NCI-H1417 (cell line): ENCODE measurements at regions not wholly inside any gene's neighbourhood (a gene's known extent, or its start where the extent isn't known, plus 50 kb on each side); places are given as distances from the start of the nearest gene placed in this dataset.
"Not testable (repeated sequence)": the region's sequence is repeated elsewhere in the genome, so short reads cannot be mapped to it uniquely, and the experiment has no call there.

Experiments
- DNase-seq, 3 experiments: peaks; one replicate each; lab custom pipeline; 2025; lab: John Stamatoyannopoulos, UW

DNA sequence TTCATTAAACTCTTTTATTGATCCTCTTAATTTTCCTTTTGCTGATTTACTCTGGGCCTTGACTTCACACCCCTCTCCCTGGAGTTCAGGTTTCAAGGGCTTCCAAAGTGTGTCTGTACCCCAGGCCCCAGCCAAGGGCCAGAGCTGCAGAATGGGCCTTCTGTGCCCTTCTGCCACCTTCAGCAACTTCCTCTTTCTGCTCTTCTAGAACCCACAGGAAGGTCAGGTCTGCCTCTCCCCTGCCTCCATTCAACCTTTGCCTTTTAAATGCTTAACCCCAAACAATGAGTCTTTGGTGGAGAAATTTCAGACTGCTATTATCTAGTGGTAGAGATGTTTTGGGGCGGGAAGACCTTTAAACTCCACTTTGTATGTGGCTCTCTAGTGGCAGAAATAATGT is 63.1 kb downstream of the TSN start:
- DNase-seq = no peak

DNA sequence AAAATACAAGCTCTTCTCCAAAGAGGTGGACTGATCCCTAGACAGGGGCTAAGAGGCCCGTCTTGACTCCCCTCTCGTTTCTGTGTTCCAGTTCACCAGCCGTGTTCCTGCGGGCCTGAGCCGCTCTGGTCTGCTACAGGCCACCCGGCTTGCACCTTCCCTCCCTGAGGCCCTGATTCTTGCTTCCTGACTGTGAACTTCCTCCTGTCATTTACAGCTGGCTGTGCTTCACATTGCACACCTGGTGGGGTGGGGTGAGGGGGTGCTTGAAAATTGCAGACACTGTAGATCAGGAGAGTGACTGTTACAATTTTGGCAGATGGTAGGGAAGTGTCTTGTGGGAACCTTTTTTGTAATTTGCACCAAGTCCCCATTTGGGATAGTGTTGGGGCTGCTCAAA is 64.4 kb downstream of the TSN start:
- DNase-seq = peak in 1 of 3 experiments; percentile 4

GRCh38 chr2:121821476-121822158 is 66.2 kb downstream of the TSN start:
- no peak for DNase-seq

DNA sequence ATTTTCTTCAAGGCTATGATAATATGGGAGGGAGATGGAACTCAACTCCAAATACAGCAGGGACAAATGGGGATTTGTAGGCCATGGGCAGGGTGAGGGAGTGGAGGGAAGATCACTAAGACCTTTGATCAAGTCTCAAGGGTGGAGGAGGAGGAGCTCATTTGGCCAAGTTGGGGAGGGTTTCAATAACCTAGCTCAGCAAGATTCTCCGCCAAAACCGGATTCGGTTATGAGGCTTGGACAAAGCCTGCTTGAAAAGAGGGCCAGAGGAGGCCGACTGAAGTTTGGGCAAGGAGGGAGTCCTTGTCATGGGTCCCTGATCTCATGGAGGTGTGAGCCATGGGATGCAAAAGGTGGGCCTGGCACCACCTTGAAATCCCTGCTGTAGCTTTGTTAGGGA is 68.8 kb downstream of the TSN start:
- no peak for DNase-seq

GRCh38 chr2:121825003-121825950 is 69.8 kb downstream of the TSN start:
- DNase-seq = peak in 2 of 3 experiments; percentile 35 to 76

GRCh38 chr2:121826036-121826435 is 70.6 kb downstream of the TSN start:
- no peak for DNase-seq

DNA sequence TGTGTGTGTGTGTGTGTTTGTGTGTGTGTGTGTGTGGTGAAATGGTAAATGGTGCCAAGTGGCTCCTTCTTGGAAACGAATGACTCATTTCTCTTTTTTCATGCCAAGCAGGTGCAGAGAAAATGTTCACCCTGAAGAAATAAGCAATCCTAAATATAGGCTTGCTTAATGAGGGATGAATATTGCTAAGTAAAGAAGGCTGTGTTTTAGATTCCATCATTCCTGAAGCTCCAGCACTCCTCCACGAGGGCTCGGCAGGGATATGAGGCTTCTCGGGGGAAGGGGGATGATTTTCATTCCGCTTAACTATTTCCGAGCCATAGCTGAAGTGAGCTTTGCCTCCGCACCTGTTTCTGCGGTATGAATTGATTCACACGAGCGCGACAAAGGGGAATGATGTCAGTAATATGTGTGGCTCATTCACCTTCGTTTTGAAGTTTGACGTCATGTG is 72.9 kb downstream of the TSN start:
- peak in 1 of 3 experiments; percentile 22 for DNase-seq

- no peak for DNase-seq
Measured at GRCh38 chr2:121830809-121831208, 75.4 kb downstream of the TSN start.

- DNase-seq = no peak
Measured at GRCh38 chr2:121831841-121832240, 76.4 kb downstream of the TSN start.

DNA sequence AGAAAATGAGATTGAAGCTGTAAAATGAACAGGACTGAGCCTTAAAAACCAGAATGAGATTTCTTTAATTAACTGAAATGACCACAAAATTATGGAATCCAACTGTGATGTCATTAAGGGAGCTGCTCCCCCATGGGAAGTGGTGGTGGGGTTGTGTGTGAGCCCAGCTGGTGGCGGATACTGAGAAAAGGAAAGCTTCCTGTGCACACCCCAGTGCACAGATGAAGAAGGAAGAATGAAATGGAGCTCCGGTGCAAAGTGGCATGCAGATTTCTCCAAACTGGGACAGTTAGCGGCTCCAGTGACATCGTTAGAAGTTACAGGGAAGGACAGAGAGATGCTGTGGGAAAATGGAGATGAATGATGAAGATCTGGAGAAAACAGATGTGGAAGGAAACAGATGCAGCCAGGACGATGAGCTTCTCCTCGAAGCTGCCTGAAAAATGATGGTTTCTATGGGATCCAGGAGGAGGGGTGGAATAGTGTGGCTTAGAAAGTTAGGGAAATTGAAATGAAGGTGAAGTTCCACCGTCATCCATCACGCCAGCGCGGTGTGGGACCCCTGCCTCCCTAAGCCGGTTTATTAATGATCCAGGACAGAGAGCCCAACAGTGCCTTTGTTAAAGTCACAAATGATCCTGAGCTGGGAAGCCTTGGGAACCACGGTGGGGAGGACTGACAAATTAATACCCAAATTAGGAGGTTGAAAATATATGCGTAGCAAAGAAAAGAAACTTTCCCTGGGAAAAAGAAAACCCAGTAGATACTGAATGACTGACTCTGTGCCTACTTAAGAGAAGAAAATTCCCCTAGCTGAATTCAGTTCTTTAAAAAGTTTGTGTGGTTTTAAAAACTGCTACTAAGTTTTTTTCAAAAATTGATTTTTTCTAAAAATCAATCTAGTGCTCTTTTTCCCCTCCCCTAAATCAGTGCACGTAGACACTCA is 77.2 kb downstream of the TSN start:
- DNase-seq = no peak

- no peak for DNase-seq
Measured at GRCh38 chr2:121833358-121833723, 77.9 kb downstream of the TSN start.

DNA sequence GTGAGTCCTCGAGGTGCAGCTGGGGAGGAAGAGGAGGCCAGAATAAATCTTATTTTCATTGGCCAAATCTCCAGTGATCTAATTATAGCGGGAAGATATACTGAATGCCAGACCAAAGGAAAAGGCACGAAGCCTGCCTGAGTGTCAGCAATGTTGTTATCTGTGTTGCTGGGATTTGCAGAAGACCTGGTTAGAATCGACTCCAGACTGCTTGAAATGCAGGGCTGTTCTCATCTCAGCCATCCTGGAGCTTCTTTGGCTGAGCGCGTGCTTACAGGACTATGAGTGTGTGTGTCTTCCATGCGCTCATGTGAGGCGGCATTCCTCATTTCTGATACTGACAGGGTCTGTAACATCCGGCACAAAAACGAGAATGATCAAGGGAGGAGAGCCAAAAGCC is 81.2 kb downstream of the TSN start:
- no peak for DNase-seq

DNA sequence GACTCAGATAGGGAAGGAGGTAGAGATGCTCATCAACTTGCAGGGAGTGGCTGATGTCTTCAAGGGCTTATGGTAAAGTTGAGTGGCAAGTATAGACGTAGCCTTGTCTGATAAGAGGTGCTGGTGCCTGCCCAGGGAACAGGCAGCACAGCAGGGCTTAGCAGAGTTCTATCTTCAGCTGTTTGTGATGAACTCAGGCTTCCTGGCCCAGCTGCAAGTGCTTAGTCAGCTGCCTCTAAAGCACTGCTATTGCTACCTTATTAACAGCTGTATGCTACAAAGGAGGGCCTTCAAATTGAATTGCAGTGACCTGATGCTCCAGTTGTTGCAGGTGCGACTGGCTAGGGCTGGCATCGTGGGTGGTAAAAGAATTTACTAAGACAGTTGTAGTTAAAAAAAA is 82.1 kb downstream of the TSN start:
- no peak for DNase-seq

- no peak for DNase-seq
Measured at GRCh38 chr2:121838551-121838950, 83.1 kb downstream of the TSN start.

DNA sequence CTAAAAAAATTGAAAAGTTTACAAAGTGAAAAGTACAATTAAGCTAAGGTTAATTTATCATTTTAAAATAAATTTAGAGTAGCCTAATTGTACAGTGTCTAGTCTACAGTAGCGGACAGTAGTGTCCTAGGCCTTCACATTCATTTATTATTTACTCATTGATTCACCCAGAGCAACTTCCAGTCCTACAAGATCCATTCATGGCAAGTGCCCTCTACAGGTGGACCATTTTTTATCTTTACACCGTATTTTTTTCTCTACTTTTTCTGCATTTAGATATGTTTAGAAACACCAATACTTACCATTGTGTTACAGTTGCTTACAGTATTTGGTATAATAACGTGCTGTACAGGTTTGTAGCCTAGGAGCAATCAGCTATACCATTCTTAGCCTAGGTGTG is 84.1 kb downstream of the TSN start:
- DNase-seq = no peak

GRCh38 chr2:121849236-121849635 is 93.8 kb downstream of the TSN start:
- DNase-seq = no peak

- DNase-seq = not testable (repeated sequence)
Measured at GRCh38 chr2:121853149-121853548, 97.7 kb downstream of the TSN start.

- no peak for DNase-seq
Measured at GRCh38 chr2:121855510-121855909, 100.1 kb downstream of the TSN start.

GRCh38 chr2:121856360-121856759 is 100.9 kb downstream of the TSN start:
- DNase-seq = no peak

DNA sequence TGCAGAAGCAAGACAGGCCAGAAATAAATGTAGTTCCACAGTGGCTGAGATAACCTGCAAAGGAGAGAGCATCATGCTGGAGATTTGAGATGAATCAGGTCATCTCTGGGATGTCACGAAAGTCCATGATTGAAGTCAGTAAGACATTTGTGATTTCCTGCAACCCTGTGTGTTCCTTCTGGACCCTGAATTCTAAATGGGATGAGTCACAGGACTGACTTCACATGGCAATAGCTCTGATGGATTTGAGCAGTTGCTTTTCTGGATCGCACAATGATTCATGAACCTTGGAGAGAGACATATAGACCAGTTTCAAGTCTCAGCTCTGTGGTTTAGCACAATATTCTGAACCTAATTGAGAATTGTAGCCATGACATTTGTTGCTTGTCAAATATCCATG is 102.9 kb downstream of the TSN start:
- no peak for DNase-seq

DNA sequence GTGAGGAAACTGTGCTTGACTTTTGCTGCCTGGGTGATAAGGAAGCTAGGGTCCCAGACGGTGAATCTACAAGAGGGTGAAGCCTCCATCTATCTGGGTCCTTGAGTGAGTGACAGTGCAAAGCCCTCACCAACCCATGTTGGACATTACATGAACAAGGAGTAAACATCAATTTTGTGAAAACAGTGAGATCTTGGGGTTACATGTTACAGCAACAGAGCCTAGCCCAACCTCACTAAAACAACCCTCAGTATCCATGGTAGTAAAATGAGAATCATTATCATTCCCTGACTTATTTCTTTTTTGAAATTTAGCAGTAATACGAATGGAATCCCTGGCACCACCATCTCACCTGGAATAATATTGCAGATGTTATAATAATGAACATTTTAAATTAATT is 103.4 kb downstream of the TSN start:
- no peak for DNase-seq
